KG1 (cell line): ENCODE measurements at regions not wholly inside any gene's neighbourhood (a gene's known extent, or its start where the extent isn't known, plus 50 kb on each side); places are given as distances from the start of the nearest gene placed in this dataset.
"Not testable (repeated sequence)": the region's sequence is repeated elsewhere in the genome, so short reads cannot be mapped to it uniquely, and the experiment has no call there.

Experiments used
- DNase-seq: peaks from one replicate; lab custom pipeline; 2025; lab: John Stamatoyannopoulos, UW

DNA sequence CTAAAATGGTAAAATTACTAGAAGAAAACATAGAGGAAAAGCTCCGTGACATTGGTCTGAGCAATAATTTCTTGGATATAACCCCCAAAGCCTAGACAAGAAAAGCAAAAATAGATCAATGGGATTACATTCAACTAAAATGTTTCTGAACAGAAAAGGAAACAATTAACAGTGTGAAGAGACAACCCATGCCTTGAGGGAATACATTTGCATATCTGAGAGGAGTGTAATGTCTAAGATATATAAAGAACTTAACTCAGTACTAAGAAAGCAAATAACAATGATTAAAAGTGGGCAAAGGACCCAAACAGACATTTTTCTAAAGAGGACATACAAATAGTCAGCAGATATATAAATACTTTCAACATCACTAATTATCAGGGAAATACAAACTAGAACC, 206.2 kb downstream of the VAPA start:
- DNase-seq: no peak

- DNase-seq: no peak
Measured at GRCh38 chr18:10120622-10121021, 206.8 kb downstream of the VAPA start.

- no peak for DNase-seq
Measured at GRCh38 chr18:10121028-10121427, 207.2 kb downstream of the VAPA start.

DNA sequence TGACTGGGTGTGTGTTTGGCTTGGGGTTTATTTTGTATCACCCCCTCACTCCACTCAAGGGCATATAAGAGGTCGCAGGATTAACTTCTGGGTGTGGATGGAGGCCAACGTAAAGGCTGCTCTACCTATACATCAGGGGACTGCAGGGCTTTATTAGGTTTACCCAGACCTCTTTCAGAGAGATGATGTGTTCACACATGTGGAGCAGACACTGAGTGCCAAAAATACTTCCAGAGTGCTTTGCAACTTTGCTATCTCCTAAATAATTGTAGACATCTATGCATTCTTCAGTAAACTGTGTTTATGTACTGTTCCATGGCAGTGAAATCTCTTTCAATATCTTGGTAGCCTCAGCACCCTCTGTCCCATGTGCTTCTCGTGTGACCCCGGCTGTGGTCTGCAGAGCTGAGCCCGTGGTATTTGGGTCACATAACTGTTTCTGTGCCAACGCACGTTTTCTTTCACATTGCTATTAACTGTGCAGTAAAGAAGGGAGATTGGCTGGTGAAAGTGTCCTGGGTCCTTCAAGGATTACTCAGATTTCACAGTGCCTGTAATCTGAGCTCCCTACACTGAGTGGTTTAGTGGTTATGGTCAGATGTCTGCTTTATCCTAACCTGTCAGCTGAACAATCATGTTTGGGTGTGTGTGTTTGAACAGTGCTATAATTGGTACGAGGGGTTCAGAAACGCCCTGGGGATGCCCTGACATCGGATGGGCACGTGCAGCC, 208.1 kb downstream of the VAPA start:
- DNase-seq: no peak

- DNase-seq: no peak
Measured at GRCh38 chr18:10122988-10123950, 209.5 kb downstream of the VAPA start.

DNA sequence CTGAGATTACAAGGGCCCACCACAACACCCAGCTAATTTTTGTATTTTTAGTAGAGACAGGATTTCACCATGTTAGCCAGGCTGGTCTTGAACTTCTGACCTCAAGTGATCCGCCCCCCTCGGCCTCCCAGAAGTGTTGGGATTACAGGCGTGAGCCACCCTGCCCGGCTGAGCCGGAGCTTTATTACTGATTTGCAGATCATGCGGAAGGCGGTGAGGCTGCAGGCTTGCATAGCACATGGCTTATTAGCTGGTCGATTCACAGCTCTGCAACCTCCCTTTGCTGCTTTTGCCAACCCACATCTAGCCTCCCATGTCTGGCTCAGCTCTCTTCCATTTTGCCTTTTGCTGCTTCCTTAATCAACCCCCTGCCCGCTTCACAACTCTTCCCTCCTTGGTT, 210.3 kb downstream of the VAPA start:
- no peak for DNase-seq

DNA sequence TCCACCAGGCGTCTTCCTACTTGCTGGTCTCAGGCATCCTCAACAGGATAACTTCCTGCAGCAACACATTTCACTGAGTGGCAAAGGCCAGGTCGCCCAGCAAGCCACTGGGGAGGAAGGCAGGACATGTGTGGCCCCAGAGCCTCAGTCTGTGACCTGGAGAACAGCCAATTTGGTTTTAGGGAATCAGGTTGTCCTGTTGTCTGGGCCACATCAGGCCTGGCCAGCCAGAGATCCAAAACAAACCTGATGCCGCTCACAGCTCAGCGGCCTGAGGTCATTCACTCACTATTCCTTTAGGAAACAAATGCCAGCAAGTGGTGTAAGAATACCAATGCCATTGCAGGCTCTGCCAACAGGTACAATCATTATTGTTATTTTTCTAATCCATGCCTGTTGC, 210.7 kb downstream of the VAPA start:
- no peak for DNase-seq

DNA sequence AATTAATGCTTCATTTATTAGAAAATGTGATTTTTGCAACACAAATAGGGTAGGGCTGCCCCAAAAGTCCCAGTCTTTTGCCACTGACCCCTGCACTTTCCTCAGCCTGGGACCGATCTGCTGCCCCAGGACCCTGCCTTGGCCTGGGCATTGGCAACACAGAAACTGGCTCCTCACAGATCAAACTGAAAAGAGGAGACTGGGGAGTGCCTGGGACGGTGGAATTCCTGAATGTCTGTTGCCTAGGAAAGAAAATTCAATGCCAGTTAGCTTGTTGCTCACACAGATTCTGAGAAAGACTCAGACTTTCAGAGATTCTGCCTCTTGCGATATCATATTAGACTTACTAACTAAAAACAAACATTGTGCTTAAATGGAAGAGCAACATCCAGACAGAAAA, 211.2 kb downstream of the VAPA start:
- no peak for DNase-seq

- DNase-seq: no peak
Measured at GRCh38 chr18:10127729-10128128, 213.9 kb downstream of the VAPA start.

- no peak for DNase-seq
Measured at GRCh38 chr18:10128921-10129501, 215.2 kb downstream of the VAPA start.

- no peak for DNase-seq
Measured at GRCh38 chr18:10130606-10131005, 216.8 kb downstream of the VAPA start.

DNA sequence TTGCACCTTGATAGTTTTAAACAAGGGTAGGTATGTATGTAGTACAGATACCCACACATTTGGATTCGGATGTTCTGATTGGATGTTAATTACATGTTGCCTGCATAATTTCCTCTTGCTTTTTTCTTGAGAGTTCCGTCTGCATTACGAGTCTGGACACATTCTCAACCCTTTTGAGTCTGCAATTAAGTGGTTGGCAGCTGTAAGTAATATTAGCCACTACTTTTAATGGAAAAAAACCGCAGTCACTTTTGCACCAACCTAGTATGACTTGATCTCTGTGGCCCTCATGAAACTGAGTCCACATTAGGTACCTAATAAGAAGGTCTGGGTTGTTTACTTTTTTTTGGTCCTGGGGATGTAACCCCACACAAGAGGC, 217.3 kb downstream of the VAPA start:
- DNase-seq: no peak

GRCh38 chr18:10131460-10132395, 217.9 kb downstream of the VAPA start:
- no peak for DNase-seq

GRCh38 chr18:10133516-10133915, 219.7 kb downstream of the VAPA start:
- no peak for DNase-seq

- DNase-seq: no peak
Measured at GRCh38 chr18:10134204-10134603, 220.4 kb downstream of the VAPA start.

DNA sequence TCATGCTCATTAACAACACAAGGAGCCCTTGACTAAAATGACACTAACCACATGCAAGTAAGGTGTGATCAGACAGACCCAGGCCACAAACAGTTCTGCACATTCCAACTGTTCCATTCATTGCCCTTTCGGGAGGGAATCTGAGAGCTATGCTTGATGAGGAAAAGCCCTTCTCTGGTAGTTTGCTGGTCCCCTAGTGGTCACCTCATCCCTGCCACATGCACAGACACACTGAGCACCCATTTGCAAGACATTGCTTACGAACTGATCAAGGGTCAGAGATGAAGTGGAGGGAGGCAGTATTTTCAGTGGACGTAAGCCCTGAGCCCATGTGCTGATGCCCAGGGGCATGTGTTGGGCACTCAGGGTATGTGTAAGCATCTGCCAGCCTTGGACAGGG, 220.9 kb downstream of the VAPA start:
- DNase-seq: not testable (repeated sequence)

GRCh38 chr18:10135302-10135926, 221.6 kb downstream of the VAPA start:
- no peak for DNase-seq

DNA sequence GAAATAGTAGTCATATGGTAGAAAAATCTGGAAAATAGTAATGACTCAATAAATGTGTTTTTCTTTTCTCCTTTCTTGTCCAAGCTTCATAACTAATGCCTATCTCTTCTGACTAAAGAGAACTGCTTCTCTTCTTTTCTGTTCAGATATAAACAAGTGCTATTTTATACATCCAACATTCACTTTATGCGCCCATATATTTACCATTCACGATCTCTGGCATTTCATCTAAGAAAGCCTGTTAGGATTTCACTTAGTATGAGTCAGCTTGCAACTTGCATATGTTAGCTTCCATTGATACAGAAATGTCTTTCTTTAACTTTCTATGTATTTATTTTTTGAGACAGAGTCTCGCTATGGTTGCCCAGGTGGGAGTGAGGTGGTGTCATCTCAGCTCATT, 224.9 kb downstream of the VAPA start:
- DNase-seq: no peak

DNA sequence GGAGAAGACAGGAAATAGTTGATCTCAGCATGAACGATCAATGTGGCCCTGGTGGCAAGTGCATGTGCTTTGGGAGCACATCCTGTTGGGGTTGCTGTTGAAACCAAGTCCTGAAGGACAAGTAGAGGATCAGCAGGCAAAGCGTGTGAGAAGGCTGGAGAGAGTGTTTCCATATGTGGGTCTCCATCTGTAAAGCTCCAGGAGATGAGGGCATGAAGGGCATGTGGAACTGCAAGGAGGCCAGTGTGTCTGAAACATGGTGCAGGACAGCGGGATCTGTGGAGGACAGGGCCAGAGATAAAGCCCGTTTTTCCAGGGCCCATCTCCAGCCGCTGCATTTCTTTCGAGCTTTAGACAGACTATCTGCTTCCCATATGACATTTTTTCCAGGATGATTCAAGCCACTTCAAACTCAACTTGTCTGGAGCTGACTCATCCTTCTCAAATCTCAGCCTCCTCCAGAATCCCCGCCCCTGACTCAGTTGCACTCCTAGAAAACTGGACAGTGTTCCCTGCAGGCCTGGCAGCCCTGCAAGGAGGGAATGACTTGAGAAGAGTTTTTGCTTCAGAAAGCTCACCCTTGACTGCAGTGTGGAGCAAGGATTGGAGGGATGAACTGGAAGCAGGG, 226.1 kb downstream of the VAPA start:
- DNase-seq: no peak

DNA sequence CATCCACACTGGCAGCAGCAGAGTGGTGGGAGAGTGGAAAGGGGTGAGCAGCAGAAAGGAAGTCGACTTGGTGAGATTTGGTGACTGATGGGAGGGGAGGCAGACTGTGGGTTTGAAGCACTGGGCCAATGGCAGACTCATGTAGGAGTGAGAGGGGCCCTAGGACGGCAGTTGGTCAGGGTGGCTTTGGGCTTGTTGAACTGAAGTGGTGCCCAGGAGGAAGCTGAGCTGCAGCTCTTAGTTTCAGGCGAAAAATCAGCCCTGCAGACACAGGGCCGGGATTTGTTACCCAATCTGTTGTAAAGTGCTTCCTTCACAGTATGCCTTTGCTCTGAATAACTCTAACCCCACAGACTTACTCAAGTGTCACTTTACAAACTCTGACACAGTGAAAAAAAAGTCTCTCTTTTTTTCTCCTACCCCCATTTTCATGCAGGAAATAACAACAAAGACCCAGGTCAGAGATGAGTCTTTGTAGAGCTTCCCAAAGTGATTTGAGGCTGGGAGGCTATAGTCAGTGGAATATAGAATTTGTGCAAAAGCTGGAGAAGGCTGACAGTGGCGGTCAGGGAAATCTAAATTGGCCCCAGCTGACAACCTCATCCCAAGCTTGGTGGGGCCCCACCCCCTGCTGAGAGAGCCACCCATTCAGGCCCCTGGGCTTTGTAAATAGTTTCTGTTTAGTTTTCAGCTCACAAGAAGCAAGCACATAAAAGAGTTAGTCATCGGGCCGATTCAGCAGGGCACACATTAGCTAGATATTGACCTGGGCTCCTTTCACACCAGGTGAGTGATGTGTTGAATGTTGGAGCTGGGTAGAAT, 226.9 kb downstream of the VAPA start:
- DNase-seq: no peak
